Ureter (tissue), 1 donor: ENCODE measurements at regions not wholly inside any gene's neighbourhood (a gene's known extent, or its start where the extent isn't known, plus 50 kb on each side); places are given as distances from the start of the nearest gene placed in this dataset.

Experiments
- DNase-seq: peaks from one replicate; pipeline ENCODE4 v3.0.0-alpha.2; 2020; ENCODE audit warnings: low spot score
- donor health status: DM: yes; HTN: yes; CAD: no.

DNA sequence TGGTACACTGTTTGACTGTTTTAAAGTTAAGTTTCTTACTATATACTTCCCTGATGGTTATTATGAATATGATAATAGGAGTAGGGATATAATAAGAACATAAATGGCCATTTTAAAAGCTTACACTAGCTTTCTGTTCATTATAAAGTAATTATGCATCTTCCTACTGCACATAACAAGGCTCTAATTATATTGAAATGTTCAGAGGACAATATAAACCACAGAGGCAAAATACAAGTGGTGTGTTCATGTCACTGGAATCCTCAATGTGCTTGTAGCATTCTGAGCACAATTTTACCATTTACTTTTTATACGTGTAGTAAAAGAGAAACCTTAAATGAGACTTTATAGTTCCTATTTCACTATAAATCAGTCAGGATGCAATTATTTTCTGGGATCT lies 268.3 kb downstream of the TMA16 start:
- DNase-seq = no peak

DNA sequence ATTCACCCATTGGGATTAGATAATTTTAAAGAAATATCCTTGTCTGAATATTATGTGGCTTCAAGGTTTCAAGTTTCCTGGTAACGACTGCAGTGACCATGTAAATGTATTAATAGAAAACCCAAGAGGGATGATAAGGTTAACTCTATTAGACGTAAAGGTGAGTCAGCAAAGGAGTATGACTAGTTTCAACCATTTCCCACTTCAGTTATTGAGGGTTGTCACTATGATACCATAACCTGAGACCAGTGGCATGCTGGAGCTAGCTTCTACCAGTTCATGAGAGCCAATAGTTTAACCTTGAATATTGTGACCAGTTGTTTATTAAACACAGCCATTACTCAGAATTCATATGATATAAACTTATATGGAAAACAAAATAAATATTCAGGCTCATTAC lies 270.1 kb downstream of the TMA16 start:
- DNase-seq = no peak

DNA sequence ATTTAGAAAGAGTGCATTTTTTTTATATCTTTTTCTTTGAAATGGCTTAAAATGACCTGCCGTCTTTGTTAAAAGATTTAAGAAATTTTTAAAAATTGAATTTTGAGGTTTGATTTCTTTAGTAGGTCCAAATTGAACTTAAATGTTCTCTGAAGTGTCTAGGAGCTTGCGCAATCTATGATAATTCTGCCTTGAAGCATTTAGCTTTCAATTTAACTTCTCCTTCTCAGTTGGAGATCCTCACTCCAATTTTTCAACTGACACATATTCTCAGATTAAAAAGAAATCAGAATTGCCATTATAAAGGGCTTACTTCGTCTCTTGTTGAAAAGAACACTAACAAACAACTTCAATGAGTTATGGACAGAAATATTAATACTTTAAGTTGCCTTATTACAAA lies 273.5 kb downstream of the TMA16 start:
- DNase-seq = no peak

DNA sequence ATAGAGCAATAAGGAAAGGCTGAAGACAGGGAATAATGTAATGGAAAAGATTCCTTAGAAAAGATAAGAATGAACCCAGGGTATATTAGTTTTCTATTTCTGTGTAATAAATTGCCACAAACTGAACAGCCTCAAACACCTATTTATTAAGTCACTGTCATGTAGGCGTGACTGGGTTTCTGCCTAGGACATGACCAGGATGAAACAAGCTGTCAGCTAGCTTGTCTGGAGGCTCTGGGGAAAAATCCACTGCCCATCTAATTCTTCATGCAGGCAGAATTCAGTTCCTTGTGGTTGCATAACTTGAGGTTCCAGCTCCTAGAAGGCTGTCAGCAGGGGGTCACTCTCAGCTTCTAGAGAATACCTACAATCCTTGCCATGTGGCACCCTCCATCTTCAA lies 277.7 kb downstream of the TMA16 start:
- DNase-seq = no peak

DNA sequence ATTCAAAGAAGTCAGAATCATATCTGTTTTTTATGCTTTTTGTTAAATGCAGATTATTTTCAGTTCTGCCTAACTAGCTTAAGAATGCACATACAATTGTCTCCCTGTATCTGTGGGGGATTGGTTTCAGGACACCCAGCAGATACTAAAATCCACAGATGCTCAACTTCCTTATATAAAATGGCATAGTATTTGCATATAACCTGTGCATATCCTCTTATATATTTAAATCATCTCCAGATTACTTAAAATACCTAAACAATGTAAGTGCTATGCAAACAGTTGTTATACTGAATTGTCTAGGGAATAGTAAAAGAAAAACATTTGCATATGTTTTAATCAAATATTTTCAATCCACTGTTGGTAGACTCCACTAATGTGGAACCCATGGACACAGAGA lies 279.4 kb downstream of the TMA16 start:
- no peak for DNase-seq

DNA sequence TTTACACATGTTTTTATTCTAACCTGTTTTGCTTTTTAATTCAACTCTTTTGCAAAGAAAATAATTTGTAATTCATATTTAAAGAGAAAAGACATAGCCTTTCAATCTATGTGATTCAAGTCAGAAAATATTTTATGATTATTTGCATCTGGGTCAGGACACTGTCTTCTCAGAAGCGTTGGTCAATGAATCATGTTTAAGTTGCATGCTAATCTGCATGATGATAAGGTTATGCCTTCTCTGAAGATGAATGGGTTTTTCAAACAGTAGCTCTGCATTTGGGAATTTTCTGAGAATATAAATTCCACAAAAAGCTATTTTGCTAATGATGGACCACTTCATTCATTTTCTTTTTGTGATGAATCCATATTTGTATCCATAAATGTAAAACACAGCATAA lies 282.5 kb downstream of the TMA16 start:
- no peak for DNase-seq

DNA sequence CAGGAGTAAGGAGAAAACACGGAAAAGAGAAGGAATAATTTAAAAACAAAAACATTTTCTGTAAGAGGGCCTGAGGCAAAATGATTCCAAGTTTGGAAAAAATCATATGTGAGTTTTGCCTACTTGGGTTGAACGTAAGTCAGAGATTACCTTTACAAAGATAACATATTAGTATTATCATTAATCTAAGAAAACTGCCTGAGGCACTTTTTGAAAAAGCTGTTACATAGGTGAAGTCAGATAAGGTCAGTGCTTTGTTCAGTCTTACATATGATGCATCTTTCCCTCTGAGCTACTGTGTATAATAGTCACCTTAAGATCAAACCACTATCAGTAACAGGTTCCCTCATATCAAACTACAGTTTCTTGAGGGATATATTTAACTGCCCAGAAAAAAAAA lies 287.2 kb downstream of the TMA16 start:
- DNase-seq = no peak

DNA sequence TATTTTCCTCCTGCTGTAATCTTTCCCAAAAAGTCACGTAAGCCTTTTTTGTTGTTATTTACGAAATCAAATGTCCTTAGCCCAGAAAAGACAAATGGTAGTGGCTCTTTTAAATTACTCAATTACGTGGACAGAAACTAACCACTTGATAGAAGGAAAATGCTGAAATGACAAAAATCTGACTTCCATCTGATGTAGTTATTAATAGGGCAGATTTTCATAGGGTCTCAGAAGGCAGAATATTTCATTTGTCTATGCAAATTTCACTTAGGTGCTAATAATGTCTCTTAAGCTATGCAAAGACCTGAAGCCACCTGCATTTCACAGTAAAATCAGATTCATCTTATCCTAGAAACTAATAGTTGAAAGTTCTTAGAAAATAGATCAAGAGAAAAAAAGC lies 295.7 kb downstream of the TMA16 start:
- no peak for DNase-seq

DNA sequence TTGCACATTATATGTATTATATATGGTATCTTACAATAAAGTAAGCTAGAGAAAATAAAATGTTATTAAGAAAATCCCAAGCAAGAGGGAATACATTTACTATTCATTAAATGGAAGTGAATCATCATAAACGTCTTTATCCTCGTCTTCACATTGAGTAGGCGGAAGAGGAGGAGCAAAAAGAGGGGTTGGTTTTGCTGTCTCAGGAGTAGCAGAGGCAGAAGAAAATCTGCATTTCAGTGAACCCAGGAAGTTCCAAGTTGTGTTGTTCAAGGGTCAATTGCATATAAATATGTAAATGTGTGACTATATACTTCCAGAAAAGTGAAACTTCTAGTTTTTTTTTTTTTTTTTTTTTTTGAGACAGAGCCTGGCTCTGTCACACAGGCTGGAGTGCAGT lies 301.4 kb downstream of the TMA16 start:
- no peak for DNase-seq

DNA sequence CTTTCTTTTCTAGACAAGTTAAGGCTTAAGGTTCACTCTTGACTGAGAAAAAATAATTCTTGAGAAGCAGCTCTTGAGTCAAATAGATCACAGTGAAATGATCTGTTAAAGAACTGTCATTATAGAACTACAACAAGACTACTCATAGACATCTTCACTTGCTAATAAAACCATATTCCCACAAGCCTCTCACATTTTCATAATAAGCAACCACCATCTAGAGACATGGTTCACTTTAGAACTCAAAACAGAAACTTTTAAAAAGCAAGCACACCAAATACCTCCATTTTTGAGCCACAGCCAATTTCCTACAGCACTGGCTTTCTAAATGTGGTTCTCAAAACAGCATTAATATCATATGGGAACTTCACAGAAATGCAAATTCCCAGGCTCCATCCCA lies 309.5 kb downstream of the TMA16 start:
- DNase-seq = no peak

DNA sequence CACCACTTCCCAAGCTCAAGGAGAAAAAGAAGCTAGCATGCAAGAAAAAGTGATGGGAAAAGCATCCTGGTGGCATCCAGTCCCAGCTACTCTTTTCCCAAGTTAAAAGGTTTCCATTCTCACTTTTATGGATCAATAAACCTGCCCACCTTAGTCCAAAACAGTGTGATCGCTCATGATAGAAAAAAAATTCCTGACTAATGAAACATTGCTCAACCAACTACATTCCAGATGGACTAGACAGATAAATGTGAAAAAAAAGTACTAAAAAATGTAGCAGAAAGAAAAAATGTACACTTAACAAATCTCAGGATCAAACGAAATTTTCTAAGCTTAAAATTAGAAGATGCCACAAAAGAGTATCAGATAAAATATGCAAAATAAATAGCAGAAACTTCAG lies 312.2 kb downstream of the TMA16 start:
- no peak for DNase-seq

DNA sequence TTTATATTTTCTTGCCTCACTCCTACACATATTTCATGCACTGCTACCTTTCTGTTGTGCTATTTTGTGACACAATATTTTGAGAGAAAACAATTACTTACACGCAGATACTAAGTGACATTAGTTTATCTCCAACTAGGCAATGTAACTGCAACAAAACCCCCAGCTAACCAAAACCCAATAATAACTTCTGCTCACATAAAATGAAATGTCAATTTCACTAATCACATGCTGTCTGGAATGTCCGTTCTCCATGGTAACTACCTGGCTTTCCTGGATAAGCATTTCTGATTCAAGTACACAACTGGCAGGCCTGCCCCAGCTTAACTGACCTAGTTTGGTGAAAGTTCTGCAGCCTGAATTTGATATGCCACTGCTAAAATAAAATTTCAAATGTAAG lies 313.5 kb downstream of the TMA16 start:
- DNase-seq = no peak

DNA sequence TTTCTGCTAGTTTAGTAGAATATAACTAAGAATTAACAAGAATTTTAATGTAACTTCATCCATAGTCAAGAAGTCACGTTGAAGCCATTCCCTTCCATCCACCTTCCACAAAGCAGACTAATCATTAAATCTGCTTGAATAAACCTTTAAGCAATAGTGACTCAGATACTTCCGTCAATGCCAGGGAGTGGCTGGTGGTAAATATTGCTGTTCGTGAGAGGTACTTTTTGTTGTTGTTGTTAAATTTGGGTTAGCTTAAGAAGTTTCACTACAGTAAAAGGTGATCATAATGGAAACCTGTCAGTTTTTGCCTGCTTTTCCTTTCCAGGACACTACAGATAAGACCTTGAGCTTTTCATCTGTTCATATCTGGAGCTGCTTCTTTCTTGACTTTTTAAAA lies 316.3 kb downstream of the TMA16 start:
- no peak for DNase-seq

DNA sequence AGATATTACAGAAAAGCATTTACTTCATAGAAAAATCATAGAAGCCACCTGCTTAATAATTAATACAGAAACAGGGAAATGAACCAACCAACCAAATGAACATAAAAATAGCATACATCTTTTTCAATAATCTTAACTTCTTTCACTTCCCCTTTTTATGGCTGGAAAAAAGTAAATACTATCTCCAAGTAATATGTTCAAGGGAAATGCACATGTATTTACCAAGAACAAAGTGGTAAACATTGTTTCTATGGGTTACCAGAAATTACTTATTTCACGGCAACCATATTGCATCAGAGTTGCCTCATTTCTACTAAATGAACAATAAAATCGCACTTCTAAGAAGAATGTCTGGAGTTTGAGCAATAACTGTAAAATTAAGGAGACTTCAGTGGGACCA lies 321.3 kb downstream of the TMA16 start:
- DNase-seq = no peak

DNA sequence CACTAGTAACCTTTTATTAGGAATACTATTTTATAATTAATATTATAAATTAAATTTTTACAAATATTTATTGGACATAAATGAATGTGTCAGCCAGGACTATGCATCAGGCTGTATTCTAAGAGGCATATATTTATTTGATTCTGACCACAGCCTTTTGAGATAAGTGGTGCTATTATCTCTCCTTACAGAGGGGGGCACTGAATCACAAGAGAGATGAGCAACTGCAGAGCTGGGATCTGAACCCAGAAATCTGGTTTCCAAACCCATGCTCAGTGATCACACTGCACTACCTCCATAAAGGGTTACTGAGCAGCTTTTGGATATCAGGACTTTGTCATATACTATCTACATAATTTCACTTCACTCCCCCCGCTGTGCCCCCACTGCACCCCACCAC lies 322.0 kb downstream of the TMA16 start:
- DNase-seq = no peak

DNA sequence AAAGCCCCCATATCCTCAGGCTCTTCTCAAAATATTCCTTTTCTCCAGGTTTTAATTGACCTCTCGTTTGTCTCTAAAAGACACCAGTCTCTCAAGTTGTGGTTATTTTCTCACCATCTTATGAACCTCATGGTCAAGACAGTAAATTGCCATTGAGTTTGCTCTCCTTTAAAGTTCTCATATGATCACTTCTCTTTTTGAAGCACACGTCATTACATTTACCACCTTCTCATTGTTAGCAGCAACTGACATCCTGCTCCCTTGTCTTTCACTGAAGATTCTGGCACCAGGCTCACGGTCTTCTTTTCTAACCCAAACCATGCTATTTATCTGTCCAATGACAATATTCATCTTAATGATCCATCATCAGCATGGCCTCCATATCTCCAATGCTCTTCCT lies 324.2 kb downstream of the TMA16 start:
- no peak for DNase-seq

DNA sequence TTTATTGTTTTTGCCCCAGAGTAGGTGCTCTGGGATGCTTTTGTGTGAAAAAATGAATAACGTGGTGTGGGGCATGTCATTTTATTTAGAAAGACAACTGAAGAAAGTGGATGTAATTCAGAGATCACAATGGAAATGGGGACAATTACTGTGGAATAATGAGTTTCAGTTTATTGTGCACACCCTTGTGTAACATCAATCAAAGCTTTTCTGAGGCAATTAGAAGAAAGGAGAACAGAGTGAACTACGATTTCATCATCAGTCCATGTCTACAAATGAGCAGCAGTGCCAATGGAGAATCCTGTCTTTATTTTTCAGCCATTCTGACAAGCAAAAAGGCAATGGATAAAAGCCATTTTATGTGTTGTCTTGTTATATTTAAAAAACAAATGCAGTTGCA lies 339.2 kb downstream of the TMA16 start:
- DNase-seq = no peak

DNA sequence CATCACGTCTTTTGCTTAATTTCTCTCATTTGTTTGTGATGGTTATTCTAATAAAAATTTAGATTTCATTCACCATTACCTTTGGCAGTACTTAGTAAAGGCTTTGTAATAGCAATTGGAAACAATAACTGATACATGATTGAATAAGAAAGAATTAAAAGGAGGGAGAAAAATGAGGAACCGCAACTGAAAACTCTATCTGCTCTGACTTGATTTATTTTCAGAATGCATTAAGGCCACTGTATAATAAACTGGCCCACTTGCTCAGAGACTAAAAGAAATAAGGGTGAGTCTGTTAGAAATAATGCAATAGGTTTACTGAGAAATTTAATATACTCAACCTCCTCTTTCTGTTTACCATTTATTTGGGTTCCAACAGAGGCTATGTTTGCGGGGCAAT lies 351.5 kb downstream of the TMA16 start:
- DNase-seq = no peak

DNA sequence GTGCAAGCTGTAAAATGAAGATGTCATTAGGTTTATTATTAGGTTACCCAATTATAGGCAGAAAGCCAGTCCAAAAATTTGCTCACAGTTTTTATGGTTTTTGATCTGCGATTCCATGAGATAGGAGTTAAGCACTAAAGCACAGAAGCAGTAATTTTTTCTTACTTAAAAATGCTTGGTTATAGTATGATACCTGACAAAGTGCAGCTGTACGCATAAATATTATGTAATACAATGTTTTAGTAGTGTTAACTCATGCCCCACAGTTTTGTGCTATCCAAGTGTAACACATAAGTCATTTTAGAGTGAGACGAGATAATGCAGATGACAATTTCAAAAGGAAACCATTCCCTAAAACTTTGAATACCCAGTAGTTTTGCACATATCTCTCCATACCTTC lies 357.8 kb downstream of the TMA16 start:
- DNase-seq = no peak

DNA sequence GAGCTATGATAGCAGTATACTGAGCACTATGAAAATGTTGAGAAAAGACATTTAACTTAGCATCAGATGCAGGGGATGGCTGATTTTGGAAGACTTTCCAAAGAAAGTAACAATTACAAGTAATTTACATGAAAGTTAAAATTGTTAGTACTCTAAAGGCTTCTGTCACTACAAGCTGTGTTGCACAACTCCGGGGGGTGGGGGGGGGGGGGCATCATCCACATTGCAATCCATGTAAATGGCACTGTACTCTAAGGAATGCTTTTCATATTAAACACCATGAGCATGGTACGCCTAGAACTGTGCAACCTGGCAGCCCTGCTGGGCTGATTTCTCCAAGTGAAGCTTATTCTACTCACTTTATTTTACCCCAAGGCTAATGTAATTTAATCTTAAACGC lies 363.4 kb downstream of the TMA16 start:
- DNase-seq = no peak

DNA sequence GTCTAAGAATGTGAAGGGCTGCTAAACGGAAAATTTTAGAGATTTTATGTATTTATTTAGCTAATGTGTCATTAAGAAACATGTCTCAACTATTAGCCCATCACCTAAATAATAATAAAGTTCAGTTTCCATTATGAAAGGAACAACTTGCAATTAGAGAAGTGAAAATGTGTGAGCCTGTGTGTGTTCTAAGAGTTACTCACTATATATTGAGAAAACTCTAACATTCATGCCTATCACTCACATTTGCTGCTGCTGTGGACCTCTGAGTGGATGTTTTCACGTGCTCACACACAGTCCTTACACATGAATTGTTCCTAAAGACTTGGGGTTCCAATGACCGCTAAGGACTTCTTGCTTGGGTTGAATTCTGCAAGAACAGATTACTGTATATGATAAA lies 364.0 kb downstream of the TMA16 start:
- DNase-seq = no peak

DNA sequence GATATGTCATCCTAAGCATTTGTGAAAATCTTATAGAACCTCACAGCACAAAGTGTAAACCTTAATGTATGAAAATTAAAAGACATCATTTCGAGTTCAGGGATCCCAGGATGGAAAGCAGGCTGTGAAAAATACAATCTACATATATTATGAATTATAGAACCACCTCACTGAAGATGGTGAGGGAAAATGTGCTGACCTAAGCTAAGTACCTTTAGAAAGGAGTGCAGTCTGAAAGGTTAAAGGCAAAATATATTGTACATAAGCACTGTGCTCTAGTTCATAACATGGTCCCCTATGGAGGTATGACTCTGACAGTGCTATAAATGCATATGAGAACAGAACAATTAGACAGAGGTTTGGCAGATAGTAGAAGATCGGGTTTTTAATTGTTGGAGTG lies 368.6 kb downstream of the TMA16 start:
- DNase-seq = no peak

DNA sequence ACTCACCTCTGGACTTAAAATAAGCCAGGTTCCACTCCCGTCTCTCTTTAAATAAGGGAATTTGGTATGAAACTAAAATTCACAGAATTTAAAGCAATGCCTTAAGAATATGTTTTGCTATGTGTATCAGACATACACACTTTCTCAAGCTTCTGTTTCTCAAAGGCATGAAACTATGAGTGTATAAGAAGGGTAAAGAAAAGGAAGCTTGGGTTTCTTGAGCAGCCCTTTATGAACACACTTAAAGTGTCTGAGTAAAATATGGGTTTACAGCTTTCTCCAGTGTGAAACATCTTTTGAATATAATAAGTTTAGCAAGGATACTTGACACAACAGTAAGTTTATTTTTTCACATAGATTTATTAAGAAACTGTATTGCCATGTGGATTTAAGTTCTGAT lies 370.5 kb downstream of the TMA16 start:
- no peak for DNase-seq

DNA sequence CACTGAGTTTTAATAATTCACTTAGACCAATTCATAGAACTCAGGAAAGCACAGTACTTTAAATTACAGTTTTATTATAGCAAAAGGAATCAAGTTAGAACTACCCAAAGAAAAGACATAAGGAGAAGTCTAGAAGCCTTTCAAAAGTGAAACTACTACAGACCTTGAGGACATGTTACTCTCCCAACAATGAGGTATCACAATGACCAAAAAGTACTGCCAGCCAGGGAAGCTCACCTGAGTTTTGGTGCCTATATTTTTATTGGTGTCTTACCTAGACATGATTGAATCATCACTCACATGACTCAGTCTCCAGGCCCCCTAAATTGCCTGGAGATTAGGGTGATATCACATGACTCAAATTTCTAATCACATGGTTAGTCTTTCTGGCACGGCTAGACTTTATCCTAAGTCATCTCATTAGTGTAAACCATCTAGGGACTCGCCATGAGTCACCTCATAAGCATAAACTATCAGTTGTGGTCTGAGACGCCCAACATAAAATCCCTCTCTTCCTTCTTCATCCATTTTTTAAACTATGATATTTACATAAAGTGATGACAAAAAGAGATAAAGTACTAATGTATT lies 372.3 kb downstream of the TMA16 start:
- DNase-seq = no peak

DNA sequence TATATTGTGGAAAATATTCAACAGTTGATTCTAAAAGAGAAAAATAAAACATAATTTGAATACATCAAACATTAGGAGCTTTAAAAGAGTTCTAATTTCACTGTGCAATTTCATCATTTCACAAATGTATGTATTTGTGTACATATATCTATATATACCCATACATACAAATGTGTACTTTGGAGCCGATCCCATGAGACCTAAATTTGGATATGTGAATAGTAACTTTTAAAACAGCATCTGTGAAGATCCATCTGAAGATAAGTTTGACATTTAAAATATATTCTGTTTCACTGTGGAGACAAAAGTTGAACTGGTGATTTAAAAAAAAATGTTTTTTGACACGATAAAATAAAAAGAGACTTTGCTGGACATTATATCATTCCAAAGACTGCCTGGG lies 374.0 kb downstream of the TMA16 start:
- DNase-seq = no peak
